ENCODE measurements at regions not wholly inside any gene's neighbourhood (a gene's known extent, or its start where the extent isn't known, plus 50 kb on each side); places are given as distances from the start of the nearest gene placed in this dataset.

DNA sequence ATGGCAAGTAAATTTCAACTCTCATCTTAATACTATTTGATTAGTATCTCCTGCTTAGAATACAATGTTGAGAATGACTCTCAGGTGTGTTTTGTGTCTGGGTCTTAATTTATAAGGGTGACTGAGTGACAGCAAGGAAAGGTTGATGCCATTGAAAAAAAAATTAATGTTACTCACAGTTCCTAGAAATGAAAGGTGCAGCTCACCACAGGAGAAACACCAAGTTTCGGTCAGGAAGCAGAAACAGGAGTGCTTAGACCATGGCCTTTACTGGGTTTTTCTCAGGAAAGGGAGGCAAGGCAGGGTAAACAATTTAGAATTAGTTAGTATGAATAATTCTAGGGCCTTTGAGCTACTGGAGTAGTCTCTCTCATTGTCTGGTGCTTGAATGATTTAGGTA, 159.2 kb upstream of the C9orf72 start:
- TF ChIP-seq, protein P1, sequence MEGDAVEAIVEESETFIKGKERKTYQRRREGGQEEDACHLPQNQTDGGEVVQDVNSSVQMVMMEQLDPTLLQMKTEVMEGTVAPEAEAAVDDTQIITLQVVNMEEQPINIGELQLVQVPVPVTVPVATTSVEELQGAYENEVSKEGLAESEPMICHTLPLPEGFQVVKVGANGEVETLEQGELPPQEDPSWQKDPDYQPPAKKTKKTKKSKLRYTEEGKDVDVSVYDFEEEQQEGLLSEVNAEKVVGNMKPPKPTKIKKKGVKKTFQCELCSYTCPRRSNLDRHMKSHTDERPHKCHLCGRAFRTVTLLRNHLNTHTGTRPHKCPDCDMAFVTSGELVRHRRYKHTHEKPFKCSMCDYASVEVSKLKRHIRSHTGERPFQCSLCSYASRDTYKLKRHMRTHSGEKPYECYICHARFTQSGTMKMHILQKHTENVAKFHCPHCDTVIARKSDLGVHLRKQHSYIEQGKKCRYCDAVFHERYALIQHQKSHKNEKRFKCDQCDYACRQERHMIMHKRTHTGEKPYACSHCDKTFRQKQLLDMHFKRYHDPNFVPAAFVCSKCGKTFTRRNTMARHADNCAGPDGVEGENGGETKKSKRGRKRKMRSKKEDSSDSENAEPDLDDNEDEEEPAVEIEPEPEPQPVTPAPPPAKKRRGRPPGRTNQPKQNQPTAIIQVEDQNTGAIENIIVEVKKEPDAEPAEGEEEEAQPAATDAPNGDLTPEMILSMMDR (IDR thresholded peaks at IDR 0.05), result no peak
- no peak for TF ChIP-seq EZH2 (IDR thresholded peaks at IDR 0.05)

Measured in neural progenitor cell (in vitro differentiated cells).